Kidney tubule cell (primary cell): ENCODE measurements at regions not wholly inside any gene's neighbourhood (a gene's known extent, or its start where the extent isn't known, plus 50 kb on each side); places are given as distances from the start of the nearest gene placed in this dataset.
A peak's percentile ranks its signal among the peaks of the same experiment; 100 is the strongest.

Source experiments
- DNase-seq: peaks from one replicate; pipeline ENCODE4 v3.0.0-alpha.2; 2018; ENCODE audit warnings: low spot score

GRCh38 chr16:51321251-51321650 lies 170.2 kb upstream of the SALL1 start:
- peak; percentile 78 for DNase-seq

DNA sequence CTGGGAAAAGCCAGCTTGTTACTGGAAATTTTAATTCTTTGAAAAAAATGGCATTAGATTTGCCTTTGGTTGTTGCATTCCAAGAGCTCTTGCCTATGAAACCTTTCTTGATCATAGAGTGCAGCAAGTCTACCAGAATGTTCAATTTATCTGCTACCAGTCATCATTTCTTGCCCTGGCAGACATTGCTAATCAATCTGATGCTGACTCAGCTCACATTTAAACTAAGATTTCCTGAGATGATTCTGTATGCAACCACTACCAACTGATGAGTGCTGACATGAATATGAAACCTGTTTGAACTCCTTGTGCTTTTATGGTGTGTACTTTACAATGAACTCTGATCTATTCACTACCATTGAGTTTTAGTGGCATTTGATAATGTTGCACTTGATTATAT lies 166.5 kb upstream of the SALL1 start:
- no peak for DNase-seq

- no peak for DNase-seq
Measured at GRCh38 chr16:51313198-51313597, 162.1 kb upstream of the SALL1 start.

GRCh38 chr16:51312363-51313150 lies 161.5 kb upstream of the SALL1 start:
- DNase-seq: no peak

GRCh38 chr16:51310159-51310558 lies 159.1 kb upstream of the SALL1 start:
- peak; percentile 48 for DNase-seq

DNA sequence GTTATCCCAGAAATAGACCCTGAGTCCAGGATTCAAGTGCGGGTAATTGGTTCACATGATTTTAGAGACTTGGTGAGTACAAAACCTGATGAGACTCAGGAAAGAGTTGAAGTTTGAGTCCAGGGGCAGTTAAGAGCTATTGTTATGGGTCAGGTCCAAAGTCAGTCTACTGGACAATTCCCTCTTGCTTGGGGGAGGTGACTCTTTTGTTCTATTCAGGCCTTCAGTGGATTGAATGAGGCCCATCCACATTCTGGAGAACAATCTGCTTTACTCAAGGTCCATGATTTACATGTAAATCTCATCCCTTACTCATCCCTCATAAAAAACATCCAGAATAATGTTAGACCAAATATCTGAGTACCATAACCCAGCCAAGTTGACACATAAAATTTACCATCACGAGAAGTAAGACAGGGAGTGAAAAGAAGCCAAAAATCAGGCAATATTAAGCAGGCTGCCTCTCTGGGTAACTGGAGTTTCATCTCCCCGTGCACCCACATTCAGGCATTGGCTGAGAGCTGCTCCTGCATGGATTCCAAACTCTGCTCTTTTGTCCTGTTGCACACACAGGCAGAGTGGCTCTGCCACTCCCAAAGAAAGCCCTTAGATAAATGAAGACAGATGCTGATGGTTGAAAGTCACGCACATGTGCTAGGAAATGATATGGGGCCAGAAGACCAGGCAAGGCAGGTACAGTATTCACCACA lies 156.0 kb upstream of the SALL1 start:
- DNase-seq: no peak

DNA sequence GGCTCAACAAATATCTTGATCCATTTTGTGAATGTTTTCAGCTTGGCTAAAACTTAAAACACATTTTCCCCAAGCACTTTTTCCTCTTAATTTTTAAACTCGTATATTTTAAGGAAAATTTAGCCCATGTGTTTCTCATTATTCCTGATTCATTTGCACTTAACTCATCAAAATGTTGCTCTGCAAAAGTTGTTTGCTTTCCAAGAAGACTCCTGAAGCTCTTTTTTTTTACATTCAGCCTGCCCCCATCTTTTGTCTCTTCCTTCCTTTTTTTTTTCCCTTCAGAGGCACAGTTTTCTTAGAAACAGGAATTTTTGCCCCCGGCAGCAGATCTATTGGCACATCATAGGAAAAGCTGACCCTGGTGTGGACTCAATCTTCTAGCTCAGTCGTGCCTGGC lies 155.0 kb upstream of the SALL1 start:
- DNase-seq: no peak

- no peak for DNase-seq
Measured at GRCh38 chr16:51305337-51305736, 154.3 kb upstream of the SALL1 start.

GRCh38 chr16:51302042-51302441 lies 151.0 kb upstream of the SALL1 start:
- no peak for DNase-seq

GRCh38 chr16:51298800-51299199 lies 147.7 kb upstream of the SALL1 start:
- no peak for DNase-seq

DNA sequence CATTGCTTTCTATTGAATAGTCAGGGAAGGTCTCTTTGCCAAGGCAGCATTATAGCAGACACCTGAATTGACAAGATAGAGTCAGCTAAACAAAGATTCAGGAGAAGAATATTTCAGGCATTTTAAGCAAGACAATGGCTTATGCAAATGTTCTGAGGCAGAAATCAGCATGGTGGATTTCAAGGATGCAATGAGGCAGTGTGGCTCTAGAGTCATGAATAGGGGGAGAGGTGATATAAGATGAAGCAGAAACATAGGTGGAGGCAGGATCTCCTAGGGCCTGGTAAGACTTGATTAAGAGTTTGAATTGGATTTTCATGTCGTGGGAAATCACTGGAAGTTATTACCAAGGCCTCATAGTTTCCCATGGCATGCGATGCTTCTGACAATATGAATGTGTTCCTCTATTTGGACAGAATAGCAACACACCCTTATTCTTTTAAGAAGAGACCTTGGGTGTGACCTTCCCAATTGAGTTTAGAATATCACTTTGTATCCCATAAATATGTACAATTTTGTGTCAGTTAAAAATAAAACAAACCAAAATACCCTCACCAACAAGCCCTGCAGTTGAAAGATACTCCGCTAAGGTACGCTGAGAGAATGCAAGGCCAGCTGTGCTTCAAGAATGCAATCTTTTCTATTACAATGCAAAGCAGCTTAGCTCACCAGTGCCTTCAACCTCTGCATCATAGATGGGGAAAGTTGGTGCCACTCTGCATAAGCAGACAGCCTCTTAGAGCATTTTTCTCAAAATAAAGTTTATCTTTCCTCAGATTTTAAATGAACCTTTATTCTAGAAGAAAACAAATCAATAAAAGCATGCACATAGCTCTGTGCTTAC lies 139.6 kb upstream of the SALL1 start:
- DNase-seq: no peak

GRCh38 chr16:51289336-51289735 lies 138.3 kb upstream of the SALL1 start:
- DNase-seq: no peak

DNA sequence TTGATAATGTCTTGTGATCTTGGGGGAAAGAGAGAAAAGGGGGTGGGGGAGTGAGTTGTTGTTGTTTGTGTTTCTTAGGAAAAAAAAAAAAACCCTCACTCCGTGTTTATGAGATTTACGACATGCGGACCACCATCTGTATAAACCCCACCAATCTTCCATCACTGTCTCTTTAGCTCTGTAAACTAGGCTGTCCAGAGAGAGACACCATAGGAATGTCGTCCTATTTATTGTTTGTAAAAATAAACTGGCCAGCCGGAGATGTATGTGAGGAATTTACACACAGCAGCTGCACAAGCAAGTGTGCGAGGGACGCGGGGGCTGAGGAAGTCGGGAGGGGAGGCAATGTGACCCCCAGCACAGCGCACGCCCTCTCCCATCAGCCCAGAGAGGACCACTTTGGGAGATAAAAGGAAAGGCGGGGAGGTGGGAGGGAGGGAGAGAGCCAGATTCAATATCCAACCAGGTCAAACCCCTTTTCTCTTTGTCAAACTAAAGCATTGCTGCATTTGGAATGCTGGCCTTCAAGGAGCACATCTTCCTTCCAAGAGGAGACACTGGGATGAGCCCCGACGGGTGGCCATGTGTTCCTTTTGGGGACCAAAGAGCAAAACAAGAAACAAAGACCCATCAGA lies 136.2 kb upstream of the SALL1 start:
- no peak for DNase-seq

GRCh38 chr16:51286272-51286671 lies 135.2 kb upstream of the SALL1 start:
- DNase-seq: no peak

- DNase-seq: peak; percentile 94
Measured at GRCh38 chr16:51276336-51276735, 125.3 kb upstream of the SALL1 start.

GRCh38 chr16:51272420-51272819 lies 121.3 kb upstream of the SALL1 start:
- DNase-seq: no peak

DNA sequence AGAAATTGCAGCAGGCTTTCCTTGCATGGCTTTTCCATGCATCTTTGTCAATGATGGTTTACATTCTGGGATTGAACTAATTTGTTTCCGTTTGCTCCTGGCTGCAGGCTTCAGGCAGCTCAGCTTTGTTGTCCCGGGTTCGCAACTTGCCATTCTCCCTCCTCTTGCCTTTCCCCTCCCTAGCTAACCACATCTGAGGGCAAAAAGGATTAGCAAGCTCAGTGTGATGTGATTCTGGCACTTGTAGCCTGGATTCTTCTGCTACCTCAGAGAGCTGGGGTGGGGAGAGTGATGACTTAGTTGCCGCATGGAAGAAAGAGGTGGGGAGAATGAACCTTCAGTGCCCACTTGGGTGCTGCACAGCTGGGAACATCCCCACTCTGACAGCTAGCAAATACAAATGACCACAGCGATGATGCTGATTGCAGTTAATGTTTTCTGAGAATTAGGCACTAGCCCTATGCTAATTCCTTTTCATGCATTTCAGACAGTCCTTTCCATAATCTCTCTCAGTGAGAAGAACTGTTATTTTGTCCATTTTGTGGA lies 120.2 kb upstream of the SALL1 start:
- DNase-seq: no peak

DNA sequence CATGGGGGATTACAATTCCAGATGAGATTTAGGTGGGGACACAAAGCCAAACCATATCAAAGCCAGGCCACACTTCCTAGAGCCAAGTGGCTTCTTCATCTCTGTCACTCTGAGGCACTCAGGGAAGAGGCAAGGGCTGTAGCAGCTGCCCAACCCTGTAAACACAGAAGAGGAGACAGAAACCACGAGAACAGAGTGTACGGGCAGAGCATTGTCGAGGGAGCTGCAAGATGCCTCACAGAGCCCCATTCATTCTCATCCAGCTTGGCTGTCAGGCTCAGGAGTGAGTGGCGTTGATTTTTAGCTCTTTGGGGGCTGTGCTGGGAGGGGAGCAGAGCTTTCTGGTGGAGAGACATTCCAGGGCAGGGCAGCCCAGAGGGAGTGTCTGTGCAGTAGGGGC lies 117.2 kb upstream of the SALL1 start:
- DNase-seq: no peak

GRCh38 chr16:51267681-51268080 lies 116.6 kb upstream of the SALL1 start:
- peak; percentile 57 for DNase-seq

DNA sequence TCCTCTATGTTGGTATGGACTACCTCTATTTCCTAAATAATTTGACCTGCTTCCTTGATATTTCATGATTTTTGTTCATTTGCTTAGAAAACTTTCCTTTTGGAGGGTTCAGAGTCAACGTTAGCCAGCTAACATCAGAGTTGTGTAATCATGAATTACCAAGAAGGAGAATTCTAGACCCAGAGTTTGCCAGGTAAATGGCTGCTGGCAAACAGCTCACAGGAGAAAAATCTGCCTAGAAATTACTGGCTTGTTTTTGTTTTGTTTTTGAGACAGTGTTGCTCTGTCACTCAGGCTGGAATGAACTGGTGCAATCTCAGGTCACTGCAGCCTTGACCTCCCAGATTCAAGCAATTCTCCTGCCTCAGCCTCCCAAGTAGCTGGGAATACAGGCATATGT lies 111.4 kb upstream of the SALL1 start:
- no peak for DNase-seq

GRCh38 chr16:51261919-51262318 lies 110.8 kb upstream of the SALL1 start:
- DNase-seq: no peak
